GM19468 (cell line): ENCODE measurements at regions not wholly inside any gene's neighbourhood (a gene's known extent, or its start where the extent isn't known, plus 50 kb on each side); places are given as distances from the start of the nearest gene placed in this dataset.
"Not testable (repeated sequence)": the region's sequence is repeated elsewhere in the genome, so short reads cannot be mapped to it uniquely, and the experiment has no call there.

Source experiments
- ATAC-seq: cut with Tn5 transposase; IDR thresholded peaks from one replicate; pipeline ENCODE4 v1.9.1; 2021; ENCODE audit warnings: mild to moderate bottlenecking, moderate library complexity, moderate number of reproducible peaks; ENCODE audit not compliant: unreplicated experiment; ENCODE audit errors: extremely low read depth

DNA sequence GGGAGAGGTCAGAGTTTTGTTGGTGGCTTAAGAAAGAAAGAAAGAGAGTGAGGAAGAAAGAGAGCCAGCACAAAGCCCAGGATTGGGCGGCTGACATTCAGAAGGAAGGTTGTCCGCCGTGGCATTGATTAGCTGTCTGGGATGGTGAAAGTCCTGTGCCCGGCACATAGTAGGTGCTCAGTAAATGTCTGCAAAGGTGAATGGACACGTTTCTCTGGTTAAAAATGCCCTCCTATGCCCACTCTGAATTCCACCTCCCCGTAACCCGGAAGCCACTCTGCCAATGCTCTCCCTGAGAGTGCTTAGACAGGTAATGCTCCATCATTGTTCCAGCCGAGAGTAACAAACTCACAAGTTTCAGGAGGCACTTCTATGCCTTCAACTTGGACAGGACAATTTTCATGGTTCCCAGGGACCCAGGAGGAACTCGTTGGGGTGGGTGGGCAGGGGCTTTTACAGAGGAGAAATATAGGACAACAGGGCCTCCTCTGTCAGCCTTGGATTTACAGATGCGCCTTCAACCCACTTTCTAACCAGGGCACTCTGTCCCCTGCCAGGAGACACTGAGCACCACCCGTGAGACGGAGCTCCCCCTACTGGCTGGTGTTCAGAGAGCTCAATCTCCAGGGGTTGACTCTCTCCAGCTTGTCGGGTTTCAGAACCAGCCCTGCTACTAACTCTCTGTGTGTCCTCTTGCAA, 411.5 kb upstream of the ZMIZ1 start:
- no peak for ATAC-seq

DNA sequence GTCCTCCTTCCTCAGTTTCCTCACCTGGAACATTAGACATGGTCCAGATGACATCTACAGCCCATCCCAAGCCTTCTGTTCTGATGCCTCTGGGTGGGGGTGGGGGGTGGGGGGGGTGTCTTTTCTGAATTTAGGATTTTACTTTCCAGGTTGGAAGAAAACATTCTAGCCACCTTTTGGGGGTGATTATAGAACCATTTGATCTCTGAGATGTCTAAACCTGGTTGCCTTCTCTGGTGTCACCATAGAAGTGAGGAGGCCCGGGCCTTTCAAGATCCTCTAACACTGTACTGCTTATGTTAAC, 411.0 kb upstream of the ZMIZ1 start:
- no peak for ATAC-seq

GRCh38 chr10:78658645-78659597, 409.8 kb upstream of the ZMIZ1 start:
- no peak for ATAC-seq

DNA sequence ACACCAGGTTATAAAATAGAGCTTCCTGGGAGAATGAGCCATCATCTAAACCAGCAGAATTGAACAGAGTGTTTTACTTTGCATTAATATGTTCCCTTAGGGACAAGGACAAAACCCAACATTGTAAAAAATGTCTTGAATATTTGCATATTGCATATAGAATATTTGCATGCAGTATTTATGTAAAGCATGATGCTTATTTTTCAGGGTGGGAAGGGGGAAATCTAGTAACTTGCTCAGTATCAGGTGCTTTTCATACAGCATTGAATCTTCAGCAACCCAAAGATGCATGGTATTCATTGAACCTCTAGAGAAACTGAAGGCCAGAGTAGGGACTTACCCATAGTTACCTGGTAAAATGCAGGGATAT, 409.2 kb upstream of the ZMIZ1 start:
- no peak for ATAC-seq

GRCh38 chr10:78660446-78661106, 408.2 kb upstream of the ZMIZ1 start:
- ATAC-seq = no peak

- ATAC-seq = no peak
Measured at GRCh38 chr10:78663721-78664120, 405.0 kb upstream of the ZMIZ1 start.

- no peak for ATAC-seq
Measured at GRCh38 chr10:78664929-78665553, 403.7 kb upstream of the ZMIZ1 start.

DNA sequence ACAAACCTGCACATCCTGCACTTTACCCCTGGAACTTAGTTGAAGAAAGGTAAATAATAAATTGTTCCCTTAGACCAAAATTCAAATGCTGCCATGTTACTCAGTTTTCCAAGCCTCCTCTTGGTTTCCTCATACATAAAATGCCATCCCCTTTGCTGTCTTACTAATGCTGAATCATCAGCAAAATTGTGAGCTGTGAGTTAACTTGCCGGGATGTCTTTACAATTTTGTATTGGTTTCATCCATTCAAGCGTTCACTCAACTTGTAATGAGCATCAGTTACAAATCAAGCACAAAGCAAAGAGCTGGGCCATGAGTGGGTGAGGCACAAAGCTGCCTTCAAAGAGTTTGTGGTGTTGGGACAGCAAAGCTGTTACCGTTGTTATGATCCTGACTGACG, 395.8 kb upstream of the ZMIZ1 start:
- ATAC-seq = no peak

DNA sequence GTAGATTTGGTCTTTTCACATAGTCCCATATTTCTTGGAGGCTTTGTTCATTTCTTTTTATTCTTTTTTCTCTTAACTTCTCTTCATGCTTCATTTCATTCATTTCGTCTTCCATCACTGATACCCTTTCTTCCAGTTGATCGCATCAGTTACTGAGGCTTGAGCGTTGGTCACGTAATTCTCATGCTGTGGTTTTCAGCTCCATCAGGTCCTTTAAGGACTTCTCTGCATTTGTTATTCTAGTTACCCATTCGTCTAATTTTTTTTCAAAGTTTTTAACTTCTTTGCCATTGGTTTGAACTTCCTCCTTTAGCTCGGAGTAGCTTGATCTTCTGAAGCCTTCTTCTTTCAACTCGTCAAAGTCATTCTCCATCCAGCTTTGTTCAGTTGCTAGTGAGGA, 387.6 kb upstream of the ZMIZ1 start:
- ATAC-seq = not testable (repeated sequence)

GRCh38 chr10:78681986-78682385, 386.8 kb upstream of the ZMIZ1 start:
- not testable (repeated sequence) for ATAC-seq

DNA sequence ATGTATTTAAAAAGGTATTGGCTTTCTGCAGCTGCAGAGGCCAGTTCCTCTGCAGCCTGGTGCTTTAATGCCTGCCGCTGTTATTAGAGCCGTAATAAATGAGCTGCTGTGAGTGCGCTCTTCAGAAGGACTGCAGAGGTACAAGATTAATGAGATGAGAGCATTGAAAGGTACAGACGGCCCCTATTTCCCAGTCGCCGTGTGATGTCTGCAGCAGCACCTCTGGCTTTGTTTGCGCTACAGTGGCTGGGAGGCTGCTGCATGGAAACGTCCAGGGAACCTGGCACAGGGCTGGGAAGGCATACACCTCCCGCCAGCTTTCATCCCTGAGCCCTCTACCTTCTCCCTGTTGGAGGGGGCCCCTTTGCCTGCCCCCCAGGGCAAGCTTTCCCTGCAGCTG, 383.8 kb upstream of the ZMIZ1 start:
- no peak for ATAC-seq

DNA sequence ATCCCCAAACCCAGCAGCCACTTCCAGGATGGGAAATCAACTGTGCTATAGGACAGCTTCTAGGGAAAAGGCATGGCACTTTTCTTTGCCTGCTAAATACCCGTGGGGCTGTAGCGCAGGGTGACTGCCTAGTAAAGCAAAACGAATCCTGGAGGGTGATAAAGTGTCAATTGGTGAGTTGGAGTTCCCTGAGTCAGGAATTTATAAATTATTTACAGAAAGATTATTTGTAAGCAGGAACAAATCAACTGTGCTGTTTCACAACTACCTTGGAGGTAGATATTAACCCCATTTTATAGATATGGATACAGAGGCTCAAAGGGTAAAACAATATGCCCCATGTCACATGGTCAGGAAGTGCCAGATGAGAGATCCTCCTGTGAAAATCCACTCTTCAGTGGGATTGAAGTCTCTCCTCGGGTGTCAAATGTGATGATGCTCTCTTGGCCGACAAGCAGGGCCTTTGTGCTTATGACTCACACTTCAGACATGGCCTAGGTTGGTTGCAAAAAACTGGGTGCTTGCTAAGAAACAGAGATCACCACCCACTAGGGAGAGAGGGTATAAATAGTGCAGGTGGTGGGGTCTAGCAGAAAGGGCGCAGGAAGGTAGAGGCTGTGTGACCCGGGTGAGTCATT, 383.2 kb upstream of the ZMIZ1 start:
- no peak for ATAC-seq

DNA sequence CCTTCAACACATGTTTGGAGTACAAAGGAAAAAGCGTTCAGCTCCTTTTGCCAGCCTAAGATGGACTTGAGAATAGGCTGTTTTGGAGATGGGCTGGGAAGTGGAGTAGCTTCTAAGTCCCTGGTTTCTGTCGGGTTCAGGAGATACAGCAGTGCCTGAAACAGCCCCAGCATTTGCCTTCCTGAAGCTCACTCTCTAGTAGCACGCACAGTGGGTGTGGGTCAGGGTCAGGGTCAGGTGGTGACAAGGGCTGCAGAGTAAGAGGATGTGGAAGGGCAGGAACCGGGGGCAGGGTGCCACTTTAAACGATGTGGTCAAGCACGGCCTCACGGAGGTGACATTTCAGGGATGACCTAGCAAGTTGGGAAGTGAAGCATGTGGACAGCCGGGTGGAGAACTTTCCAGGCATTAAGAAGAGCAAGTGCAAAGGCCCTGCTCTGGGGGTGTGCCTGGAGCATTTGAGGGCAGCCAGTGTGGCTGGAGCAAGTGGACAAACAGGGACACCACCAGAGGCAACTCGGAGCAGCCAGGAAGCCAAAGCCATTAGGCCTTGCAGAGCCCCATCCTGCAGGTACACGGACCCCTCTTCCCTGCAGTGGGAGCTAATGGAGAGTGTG, 382.2 kb upstream of the ZMIZ1 start:
- ATAC-seq = no peak

- ATAC-seq = no peak
Measured at GRCh38 chr10:78687626-78688025, 381.1 kb upstream of the ZMIZ1 start.

DNA sequence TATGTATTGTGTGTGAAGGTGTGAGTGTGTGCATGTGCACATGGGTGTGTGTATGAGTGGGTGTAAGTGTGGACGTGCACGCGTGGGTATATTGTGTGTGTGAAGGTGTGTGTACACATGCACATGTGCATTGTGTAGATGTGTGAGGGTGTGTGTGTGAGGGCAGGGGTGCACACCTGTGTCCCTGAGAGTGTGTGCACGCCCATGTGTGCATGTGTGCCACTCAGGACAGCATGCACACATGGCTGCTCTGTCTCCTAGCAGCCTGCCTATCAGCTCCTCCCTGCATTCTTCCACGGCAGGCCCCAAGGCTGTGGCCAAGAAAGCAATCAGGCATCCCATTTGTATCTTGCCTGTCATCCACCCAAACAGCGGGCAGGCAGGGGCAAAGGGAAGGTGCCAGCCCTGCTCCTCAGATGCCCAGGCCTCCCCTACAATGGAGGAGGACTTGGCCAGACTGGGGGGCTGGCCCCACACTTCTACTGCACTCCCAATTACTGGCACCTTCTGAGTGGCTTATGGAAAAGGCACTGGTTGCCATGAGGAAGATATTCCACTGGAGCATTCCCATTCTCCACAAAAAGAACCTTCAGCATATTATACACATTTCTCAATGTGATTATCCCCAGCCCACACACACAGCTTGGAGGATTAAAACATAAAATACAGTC, 380.4 kb upstream of the ZMIZ1 start:
- no peak for ATAC-seq

DNA sequence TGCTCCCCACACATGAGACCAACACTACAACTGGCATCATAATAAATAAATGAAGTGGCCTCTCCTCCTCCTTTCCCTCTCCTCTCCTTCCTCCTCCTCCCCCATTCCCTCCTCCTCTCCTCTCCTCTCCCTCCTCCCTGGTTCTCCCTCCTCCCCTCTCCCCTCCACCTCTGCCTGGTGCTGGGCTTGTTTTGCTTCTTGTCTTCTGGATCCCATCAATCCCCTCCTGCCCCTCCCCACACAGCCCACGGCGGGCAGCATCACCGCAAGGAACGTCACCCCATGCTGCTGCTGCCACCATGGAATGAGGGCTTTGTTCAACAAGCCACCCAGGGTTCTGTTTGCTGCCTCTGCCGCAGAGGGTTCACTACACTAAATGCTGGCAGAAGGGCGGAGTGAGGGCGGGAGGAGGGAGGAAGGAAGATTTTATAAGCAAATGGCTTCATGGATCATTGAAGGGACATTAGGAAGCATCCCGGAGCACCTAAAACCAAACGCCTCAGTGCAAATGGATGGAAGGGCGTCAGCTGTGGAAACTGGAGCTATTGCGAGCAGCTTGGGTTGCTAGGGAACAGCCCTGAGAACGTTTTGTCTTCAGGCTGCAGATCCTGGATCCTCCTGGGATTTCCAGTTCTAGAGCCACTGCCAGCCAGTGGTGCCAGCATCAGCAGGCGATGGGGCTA, 379.7 kb upstream of the ZMIZ1 start:
- no peak for ATAC-seq

- no peak for ATAC-seq
Measured at GRCh38 chr10:78689584-78689935, 379.2 kb upstream of the ZMIZ1 start.

DNA sequence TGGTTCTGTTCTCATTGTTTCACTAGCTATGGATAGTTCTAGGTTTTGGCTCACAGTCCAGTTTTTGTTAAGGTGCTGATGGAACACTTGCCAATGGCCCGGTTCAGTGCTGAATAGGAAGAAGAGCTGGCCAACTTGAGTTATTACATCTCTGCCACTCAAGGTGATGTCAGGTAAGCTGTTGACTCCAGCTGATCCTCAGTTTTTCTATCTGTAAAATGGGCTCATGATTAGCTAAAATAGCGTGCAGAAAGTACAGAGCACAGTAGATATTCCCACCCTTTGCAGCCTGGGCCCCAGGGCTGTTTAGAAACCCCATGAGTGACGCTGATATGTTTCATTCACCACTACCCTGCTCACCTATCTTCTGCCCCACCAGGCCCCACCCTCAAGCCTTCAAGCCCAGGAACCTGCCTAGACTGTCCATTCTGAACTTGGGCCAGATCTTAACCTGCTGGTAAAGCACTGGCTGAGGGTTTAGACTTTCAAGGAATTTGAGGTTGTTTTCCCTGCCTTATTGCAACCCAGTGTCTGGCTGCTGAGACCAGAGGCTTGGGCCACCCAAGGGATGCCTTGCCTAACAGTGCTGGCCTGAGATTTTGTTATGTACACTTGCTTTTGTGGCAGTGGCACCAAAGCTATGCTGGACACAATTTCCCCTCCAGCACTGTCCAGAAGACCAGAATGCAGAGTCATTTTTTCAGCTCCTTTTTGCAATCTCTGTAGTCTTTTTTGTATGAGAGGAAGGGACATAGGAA, 378.2 kb upstream of the ZMIZ1 start:
- no peak for ATAC-seq
